ENCODE measurements at regions not wholly inside any gene's neighbourhood (a gene's known extent, or its start where the extent isn't known, plus 50 kb on each side); places are given as distances from the start of the nearest gene placed in this dataset.

- in situ Hi-C loops (cut with MboI; ENCODE audit: low sequenced_read_pairs) = no loop called here
Observed at GRCh38 chr18:39406941-39407340, 1841.3 kb upstream of the CELF4 start.

DNA sequence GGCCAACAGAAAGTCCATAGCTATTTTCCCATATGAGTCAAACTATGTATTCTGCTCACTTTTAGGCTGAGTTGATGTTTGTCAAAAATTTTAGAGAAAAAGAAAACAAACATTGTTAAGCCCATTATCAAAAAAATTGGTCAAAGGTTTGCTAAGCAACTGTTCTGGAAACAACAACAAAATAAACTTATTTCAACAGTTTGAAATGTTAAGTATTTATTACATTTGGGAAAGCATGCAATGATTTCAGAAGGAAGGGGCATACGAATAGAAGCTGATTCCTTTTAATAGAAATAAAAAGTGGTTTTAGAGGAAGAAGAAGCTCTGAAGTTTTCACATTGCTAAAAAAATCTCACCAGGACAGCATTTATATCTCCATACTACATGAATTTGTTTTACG is 1837.5 kb upstream of the CELF4 start:
- in situ Hi-C loops (cut with MboI; ENCODE audit: low sequenced_read_pairs) = no loop called here

- in situ Hi-C loops (cut with MboI; ENCODE audit: low sequenced_read_pairs) = no loop called here
Observed at GRCh38 chr18:39399662-39400061, 1834.1 kb upstream of the CELF4 start.

DNA sequence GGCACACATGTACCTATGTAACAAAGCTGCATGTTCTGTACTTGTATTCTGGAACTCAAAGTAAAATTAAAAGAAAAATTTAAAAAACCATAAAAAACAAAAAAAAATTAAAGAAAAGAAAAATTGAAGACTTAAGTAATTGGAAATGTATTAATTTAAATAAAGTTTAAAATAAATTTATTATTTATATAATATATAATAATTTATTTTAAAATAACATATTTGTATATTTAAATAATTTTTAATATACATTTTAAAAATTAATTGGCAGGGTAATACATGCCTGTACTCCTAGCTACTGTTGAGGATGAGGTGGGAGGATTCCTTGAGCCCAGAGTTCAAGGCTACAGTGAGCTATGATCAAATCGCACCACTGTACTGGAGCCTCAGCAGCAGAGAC is 1830.6 kb upstream of the CELF4 start:
- in situ Hi-C loops (cut with MboI; ENCODE audit: low sequenced_read_pairs) = no loop called here

GRCh38 chr18:39389800-39390379 is 1824.3 kb upstream of the CELF4 start:
- in situ Hi-C loops (cut with MboI; ENCODE audit: low sequenced_read_pairs) = no loop called here

- in situ Hi-C loops (cut with MboI; ENCODE audit: low sequenced_read_pairs) = no loop called here
Observed at GRCh38 chr18:39380866-39381265, 1815.3 kb upstream of the CELF4 start.

- in situ Hi-C loops (cut with MboI; ENCODE audit: low sequenced_read_pairs) = no loop called here
Observed at GRCh38 chr18:39380186-39380725, 1814.7 kb upstream of the CELF4 start.

GRCh38 chr18:39375066-39375465 is 1809.5 kb upstream of the CELF4 start:
- in situ Hi-C loops (cut with MboI; ENCODE audit: low sequenced_read_pairs) = no loop called here

DNA sequence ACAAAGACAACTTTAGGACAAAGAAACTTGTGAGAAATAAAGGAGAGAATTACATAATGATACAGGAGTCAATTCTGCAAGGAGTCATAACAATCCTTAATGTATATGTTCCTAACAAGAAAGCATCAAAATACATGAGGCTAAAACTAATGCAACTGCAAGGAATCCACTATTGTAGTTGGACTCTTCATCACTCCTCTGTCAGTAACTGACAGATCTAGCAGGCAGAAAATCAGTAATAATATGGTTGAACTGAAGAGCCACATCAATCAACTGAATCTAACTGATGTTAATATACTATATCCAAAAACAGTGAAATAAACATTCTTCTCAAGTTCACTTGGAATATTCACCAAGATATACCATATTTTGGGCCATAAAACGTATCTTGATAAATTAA is 1806.4 kb upstream of the CELF4 start:
- in situ Hi-C loops (cut with MboI; ENCODE audit: low sequenced_read_pairs) = no loop called here

DNA sequence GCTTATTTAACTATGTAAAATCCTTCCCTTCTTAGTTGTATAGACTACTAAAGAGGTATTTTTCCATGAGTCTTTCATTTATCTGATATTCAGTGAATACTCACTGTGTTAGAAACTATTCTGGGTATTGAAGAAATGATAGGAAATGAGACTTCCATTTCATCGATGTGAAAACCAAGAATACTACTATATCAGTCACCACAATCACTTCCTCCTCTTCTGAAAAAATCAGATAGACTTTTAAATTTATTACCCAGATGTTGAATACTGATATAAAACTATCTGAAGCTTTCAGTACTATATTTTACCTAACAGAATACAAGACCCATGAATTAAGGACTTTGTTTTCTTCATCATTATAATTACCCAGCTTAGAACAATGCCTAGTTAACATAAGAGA is 1801.1 kb upstream of the CELF4 start:
- in situ Hi-C loops (cut with MboI; ENCODE audit: low sequenced_read_pairs) = no loop called here

DNA sequence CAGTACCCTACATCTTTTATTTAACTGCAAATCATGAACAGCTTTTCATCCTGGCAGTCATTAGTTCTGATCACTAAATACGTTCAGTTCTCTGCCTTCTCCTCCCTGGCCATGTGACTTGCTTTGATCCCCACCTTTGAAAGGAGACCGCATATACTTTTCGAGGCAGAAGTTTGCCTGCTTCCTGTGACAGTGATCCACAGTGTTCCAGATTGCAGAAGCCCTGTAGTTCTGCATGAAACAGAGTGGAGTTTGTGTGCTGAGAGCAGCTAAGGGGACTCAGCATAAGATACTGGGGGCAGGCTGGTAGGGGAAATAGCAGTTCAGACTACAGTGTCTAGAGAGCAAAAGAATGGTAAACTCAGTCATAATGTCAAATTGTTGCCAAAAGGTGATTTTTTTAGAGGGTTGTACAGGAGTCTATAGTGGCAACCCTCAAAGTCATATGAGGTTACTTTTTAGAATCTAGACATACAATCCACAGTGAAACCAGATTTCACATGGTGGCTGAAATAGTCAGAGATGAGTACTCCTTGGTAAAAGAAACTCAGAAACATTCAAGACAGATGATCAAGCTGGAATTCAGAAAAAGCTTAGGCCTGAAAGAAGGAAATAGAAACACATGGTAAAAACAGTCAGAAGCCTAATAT is 1800.4 kb upstream of the CELF4 start:
- in situ Hi-C loops (cut with MboI; ENCODE audit: low sequenced_read_pairs) = no loop called here

GRCh38 chr18:39360072-39360471 is 1794.5 kb upstream of the CELF4 start:
- in situ Hi-C loops (cut with MboI; ENCODE audit: low sequenced_read_pairs) = no loop called here

DNA sequence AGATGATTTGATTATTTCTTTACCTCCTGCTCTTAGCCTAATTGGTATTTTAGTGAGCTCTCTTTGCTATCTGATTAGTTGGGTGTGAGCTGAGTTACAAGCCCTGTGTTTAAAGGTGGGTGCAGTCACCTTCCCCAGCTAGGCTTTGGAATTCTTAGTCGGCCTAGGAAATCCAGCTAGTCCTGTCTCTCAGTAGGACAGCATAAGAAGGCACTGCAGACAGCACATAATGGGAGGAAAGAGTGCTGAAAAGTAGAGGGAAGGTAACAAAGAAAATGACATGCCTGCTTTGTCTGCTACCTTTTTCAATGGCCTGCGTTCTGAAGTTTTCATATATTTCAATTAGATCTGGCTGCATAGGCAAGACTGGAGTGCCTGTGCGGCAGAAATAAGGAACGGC is 1794.0 kb upstream of the CELF4 start:
- in situ Hi-C loops (cut with MboI; ENCODE audit: low sequenced_read_pairs) = no loop called here

GRCh38 chr18:39350945-39351344 is 1785.3 kb upstream of the CELF4 start:
- in situ Hi-C loops (cut with MboI; ENCODE audit: low sequenced_read_pairs) = no loop called here

- in situ Hi-C loops (cut with MboI; ENCODE audit: low sequenced_read_pairs) = no loop called here
Observed at GRCh38 chr18:39349801-39350200, 1784.2 kb upstream of the CELF4 start.

GRCh38 chr18:39348757-39349156 is 1783.2 kb upstream of the CELF4 start:
- in situ Hi-C loops (cut with MboI; ENCODE audit: low sequenced_read_pairs) = no loop called here

DNA sequence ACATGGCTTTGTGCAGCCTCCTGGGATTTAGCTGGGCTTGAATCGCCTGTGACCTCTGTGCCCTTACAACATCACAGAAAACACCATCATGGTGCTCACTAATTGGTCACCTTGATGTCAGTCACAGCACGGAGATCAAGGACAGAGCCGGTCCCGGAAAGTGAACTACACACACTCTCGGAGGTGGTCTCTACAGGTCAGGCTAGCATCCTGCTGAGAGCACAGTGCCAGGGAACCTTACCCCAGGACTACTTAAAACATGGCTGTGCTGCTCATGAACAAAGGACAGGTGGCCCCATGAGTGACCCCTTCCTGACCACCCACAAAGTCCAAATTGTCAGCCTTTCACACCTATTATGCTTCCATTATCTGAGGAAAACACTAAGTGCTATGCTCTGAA is 1782.1 kb upstream of the CELF4 start:
- in situ Hi-C loops (cut with MboI; ENCODE audit: low sequenced_read_pairs) = no loop called here

DNA sequence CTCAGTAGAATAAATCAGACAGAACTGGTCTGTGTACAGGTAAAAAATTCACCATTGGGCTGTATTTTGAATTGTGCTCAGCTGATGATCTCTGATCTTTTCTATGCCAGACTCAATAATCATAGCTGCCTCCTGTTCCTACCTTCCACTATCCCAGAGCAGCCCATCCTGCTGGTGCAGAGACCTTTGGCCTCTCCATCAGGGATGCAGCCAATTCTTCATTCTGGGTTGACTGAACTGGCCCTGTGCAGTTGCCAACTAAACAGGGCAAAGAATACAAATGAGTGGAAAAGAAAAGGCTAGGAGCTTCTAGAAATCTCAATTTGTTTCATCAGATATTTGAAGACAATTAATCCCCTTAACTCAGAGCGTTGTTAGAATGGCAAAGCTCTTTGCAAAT is 1781.3 kb upstream of the CELF4 start:
- in situ Hi-C loops (cut with MboI; ENCODE audit: low sequenced_read_pairs) = no loop called here

GRCh38 chr18:39345321-39345720 is 1779.7 kb upstream of the CELF4 start:
- in situ Hi-C loops (cut with MboI; ENCODE audit: low sequenced_read_pairs) = no loop called here

GRCh38 chr18:39344487-39344886 is 1778.9 kb upstream of the CELF4 start:
- in situ Hi-C loops (cut with MboI; ENCODE audit: low sequenced_read_pairs) = no loop called here

DNA sequence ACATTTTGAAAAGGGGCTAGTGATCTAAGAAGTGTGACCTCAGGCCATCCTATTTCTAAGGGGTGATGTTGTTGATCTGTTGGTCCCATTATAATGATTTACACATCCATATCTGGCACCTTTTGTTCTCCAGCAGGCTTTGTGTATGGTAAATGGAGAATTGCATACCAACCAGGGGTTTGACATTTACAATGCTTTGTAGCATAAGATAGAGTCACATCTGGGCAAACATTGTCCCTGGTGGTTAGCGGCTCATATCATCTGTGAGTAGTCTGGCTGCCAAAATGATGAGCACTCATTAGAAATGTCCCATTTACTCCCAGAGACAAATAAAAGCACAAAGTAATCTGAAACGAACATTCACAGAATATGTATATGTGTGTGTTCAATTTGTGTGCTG is 1775.5 kb upstream of the CELF4 start:
- in situ Hi-C loops (cut with MboI; ENCODE audit: low sequenced_read_pairs) = no loop called here

DNA sequence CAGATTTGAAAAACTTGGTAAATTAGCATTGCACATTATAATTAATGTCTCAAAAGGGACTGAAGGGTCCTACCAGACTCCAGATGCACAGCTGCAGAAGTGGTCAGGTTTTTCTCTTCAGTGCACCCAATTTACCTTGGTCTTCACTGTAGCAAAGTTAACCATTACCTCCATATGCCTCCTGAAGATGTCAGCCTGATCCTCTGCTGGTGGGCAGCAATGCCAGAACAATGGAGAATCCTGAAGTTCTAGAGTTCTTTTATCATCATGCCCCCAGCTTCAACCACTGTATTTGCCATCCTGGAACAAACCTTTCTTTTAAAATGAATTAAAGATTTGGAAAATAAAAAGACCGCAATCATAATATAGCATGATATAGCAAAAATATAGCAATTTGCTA is 1774.8 kb upstream of the CELF4 start:
- in situ Hi-C loops (cut with MboI; ENCODE audit: low sequenced_read_pairs) = no loop called here

Data from HL-60/S4 treated with retinoic acid at 250 ng/mL for 4 days and 3 days (cell line).